Activated CD8-positive, alpha-beta memory T cell treated with anti-CD3 and anti-CD28 coated beads, Interleukin-2, amount 50 U/mL, for 4 hours (primary cell): ENCODE measurements at regions not wholly inside any gene's neighbourhood (a gene's known extent, or its start where the extent isn't known, plus 50 kb on each side); places are given as distances from the start of the nearest gene placed in this dataset.

Experiments
- DNase-seq: peaks from one replicate; pipeline ENCODE4 v3.0.0-alpha.2; 2020

DNA sequence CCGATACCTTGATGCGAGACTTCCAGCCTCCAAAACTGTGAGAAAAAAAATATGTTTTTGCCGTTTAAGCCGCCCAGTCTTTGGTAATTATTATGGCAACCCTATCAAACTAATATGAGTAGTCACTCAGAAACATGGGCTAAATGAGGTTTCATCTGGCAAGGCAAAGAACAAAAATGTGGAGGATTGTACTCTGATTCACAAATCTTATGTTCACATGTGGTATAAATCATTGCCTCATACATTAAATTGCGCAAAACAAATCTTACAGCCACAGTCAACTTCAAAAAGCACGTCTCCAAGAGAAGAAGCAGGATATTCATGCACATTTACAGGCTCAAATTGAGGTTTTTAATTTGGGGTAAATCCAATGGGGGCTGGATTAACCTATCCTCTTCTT, 1435.4 kb upstream of the LRRTM1 start:
- DNase-seq: no peak

DNA sequence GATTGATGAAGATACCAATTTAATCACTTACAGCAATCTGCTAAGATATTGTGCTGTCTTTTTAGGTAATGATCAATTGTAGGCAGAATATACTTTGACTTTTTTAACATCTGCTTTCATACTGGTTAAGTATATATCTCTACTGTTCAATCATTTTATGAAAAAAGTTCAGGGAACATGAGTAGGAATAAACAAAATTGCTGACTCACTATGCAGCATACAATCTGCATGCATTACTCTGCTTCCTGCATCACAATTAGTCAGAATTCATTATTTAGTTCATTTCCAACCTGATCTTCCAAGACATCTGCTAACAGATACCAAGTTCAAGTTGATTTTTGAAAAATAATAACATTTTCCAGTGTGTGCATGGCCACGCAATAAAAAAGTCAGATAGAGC, 1430.4 kb upstream of the LRRTM1 start:
- DNase-seq: no peak

DNA sequence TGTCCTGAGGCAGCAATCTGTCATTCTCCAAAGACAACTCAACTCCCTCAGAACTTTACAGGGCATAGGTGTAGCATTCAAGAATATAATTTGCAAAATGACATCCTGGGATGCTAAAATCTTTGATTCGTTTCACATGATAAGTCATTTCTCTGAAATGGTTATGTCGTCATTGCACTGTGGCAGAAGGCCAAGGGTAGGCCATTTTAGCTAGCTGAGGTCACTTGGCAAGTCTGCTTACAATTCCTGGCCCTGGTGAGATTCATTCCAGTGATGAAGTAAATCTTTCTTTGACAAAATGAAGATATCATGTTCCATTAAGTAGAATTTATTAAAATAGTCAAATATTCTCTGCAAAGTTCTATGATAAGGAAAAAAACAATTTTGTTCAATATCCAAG, 1410.3 kb upstream of the LRRTM1 start:
- no peak for DNase-seq

DNA sequence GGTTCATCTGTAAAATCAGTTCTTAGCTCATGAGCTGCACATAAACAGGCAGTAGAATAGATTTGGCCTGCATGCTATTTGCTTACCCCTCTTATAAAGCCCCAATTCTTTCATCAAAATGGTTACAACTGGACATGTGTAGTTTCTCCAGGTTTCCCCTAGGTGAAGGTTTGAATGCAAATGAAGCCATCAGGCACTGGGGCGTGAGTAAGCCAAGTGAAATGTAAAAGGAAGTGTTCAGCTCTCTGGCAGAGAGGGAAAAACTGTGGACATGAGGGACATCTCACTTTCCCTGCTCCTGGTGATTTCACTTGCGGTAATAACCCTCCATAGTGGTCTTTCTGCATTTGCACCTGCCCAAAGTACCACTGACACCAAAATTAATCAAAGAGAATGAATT, 1402.3 kb upstream of the LRRTM1 start:
- DNase-seq: no peak

DNA sequence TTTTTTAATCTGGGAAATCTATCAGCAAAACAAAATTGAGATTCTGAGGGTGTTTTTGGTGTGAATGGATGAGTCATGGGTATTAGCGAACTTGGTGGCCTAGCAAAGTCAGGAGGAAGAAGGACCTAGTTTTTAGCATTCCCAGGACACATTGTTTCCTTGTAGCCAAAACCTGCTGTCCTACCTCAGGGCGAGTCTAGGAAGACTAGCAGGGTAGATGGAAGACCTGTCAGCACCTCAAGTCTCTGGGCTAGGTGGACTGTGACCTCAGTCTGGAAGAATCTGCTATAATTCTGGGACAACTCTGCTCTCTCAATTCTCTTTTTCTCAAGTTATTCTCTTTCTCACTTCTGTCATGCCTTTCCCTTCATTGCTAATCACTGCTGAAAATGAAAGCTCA, 1399.3 kb upstream of the LRRTM1 start:
- no peak for DNase-seq

DNA sequence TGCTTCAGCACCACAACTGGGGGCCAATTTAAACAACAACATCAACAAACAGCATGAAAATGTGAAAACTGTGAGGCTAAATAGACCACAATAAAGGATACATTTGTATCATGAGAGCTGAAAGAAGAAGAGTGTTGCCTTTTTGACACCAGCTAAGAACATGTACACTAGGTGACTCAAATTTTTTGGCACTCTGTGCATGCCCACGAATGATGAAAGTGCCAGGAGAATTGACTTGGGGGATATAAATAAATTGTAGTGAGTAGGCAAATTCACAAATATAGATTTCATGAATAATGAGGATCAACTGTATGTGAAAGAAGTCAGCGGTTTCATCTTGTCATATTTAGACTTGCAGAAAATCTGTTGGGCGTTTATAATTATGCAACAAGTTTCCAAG, 1388.0 kb upstream of the LRRTM1 start:
- DNase-seq: no peak

DNA sequence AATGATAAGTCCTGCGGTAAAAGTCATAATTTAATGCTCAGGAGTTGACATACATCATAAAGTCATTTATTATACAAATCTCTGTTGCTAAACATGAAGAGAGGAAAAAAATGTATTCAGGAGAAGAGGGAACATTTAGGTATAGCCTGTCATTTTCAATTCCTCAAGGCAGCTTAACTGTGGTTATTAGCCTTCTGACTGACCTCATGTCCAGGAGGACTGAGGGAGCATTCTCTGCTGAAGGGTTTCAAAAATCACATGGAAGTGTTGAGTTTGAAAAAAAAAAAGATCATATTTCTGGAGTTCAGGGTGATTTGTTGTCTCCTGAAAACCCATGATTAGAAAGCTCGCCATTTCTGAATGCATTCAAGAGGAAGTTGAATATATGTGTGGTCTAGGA, 1371.1 kb upstream of the LRRTM1 start:
- no peak for DNase-seq

DNA sequence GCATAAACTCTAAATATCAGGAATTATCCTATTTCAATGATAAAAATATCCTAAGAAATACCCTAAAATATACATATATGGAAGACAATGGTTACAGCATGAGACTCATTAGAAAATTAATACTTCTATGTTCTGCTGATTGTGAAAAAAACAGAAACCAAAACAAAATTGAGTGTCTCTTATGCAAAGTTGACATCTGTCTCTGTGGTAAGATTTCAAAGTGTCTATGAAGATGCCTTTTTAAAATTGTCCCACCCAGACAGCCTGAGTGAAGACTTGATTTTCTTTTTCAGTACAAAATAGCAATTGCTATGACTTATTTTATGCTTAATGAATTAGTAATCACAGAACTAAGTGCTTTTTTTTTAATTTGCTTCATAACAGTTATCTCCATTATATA, 1368.4 kb upstream of the LRRTM1 start:
- no peak for DNase-seq

DNA sequence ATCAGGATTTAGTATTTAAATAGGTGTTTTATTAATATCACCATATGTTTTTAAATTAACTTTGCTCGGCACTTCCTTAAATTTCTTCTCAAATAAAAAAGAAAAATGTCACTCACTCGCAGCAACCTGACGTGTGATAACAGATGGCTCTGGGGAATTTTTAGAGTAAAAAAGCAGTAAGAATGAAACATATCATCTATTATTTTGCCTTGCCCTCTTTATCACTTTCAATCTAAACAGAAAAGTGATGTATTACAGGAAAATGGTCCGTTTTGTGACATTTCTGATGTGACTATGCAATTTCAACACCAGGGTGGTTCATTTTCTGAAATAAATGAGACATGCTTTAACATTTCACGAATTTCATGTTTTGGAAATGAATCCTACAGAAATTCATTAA, 1368.0 kb upstream of the LRRTM1 start:
- DNase-seq: no peak

DNA sequence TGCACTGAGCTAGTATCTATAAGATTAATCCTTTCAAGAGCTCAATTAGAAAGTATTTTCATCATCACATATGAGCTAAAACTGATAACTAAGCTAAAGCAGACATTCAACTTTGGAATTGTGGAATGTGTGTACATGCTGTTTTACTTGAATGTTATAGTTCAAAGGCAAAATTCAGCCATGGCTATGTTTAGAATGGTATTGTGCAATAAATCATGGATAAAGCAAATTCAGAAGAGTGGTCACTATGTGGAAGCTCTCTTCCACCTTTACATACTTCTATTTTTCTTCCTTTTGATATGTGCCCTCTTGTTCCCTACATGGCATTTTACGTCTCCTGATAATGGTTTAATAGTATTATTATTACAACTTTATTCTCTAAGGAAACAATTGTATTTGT, 1366.3 kb upstream of the LRRTM1 start:
- DNase-seq: no peak

DNA sequence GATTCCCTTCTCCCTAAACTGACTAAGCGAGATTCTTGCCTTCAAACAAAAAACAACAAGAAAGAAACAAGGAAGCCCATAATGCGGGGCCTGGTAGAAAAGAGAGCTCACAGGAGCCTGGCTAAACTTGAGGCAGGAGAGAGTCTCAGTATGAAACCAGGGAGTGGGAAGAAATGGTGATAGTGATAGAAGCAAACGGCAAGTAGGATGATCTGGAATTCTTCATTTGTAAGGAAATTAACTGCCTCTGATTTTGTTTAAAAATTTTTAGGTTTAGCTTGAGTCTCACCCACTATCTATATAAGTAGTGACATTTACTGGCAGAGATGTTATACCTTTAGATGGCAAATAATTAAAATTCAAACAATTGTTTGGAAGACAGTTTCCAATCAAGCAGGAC, 1356.5 kb upstream of the LRRTM1 start:
- no peak for DNase-seq

DNA sequence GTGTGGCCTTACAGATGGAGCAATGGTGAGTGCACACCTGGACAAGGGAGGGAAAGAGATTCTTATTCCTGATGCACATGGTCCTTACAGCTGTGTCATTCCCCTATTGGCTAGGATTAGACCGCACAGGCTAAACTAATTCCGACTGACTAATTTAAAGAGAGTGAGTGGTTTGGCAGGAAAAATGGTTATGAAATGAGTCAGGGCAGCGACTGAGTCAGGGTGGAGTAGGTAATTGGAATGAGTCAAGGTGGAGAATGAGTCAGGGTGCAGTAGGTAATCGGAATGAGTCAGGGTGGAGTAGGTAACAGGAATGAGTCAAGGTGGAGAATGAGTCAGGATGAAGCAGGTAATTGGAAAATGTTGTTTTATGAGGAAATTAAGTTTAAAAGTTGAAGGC, 1353.7 kb upstream of the LRRTM1 start:
- DNase-seq: no peak

DNA sequence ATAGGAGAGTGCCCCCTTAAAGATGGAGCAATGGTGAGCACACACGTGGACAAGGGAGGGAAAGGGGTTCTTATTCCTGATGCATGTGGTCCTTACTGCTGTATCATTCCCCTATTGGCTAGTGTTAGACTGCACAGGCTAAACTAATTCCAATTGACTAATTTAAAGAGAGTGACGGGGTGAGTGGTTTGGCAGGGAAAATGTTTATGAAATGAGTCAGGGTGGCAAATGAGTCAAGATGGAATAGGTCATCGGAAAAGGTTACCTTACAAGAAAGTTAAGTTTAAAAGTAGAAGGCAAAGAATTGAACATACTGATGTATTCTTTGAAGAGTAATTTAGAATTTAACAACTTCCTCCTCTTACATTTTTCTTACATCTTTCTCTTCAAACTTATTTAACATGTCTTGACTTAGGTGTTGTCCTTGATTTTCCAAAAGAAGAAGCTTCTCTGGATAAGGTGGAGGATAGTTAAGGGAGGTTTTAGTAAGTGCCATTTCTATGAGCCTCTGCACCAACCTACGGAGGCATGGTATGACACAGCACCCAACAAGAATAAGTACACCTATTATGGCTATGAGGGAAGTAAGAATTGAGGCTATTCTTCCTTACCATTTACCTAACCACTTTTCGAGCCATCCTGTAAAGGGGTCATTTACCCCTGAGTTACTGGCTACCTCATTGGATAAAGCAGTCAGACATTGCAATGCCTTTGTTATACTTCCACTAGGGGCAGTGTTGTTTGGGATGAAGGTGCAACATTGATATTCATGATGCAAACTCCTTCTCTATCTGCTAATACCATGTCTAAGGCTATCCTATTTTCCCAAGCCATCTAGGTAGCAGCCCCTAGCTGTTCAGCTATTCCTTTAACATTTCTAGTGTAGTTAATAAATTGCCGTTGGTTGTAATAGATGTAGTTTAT, 1345.8 kb upstream of the LRRTM1 start:
- no peak for DNase-seq

DNA sequence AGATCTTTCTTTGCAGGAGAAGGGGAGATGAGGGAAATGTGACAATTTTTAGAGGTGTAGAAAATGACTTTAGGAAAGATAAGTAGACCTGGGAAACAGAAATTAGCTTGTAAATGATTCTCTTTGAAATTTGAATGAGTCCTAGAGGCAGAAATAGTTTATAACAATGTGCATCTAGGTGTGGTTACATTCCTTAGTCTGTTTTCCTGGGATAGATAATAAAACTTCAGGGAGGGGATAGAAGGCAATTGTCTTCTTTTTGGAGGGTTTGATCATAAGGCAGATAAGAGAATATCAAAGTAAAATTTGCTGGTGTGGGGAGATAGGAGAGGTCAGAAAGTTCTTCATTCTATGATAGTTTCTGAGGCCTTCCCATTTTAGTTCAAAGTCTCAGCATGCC, 1344.3 kb upstream of the LRRTM1 start:
- no peak for DNase-seq

DNA sequence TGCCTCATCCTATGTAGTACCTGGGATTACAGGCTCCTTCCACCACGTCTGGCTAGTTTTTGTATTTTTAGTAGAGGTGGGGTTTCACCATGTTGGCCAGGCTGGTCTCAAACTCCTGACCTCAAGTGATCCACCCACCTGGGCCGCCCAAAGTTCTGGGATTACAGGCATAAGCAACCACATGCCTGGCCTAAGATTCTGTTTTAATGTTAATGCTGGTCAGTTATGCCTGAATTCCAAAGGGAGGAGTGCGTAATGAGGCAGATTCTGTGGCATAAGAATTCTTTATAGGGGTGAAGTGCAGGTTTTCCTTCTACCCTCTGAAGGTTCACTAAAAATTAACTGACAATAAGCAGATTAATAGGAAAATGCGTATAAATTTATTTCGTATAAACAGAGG, 1343.8 kb upstream of the LRRTM1 start:
- DNase-seq: no peak

DNA sequence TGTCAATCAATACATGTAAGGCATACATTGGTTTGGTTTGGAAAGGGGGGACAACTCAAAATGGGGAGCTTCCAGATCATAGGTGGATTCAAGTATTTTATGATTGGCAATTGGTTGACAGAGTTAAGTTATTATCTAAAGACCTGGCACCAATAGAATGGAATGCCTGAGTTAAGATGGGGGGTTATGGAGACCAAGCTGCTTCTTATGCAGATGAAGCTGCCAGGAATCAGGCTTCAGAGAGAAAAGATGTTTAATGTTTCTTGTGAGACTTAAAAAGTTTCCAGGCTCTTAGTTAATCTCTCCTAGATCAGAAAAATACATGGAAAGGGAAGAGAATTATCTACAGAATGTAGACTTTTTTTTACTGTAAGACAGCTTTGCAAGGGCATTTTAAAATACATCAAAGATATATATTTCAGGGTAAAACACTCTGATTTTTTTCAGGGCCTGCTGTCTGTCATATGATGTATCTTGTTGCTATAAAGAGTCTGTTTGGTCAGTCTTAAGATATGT, 1343.2 kb upstream of the LRRTM1 start:
- DNase-seq: no peak

DNA sequence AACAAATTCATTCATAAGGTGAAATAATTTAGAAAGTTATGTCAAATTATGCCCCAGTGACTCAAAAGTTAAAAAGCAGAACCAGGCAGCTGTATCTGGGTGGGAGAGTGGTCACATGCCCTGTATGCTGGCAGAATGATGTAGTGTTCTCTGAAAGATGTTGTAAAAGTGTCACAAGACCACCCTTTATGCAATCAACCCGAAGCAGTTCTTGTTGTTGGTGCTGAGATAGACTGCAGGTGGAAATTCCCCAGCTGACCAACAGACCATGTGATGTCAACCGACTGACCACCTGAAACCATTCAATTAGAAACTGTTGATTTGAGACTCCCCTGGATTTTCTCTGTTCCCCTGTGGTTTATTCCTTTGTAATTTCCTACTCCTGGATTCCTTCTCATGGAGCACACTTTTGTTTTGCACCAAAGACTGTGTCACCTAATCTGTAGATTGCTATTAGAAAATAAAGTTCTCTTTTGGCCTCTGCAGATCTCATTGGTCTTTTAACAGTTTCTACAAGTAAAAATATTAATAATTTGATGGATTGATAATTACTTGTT, 1341.3 kb upstream of the LRRTM1 start:
- DNase-seq: no peak

DNA sequence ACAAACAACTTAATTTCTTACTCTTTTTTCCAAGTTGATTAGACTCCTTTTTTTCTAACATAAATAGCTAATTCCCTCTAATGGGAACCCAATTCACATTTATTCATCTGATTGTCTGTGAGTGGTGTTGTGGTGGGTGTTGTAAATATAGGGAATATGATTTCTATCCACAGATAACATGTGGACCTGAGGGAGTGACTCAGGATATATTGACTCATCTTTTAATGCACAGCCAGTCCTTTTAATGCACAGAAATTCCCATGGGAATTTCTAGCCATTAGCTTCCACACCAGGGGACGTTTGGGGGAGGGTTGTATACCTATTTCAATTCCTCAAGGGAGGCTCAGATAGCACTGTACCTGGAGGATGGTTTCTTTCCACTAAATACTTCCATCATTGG, 1339.6 kb upstream of the LRRTM1 start:
- DNase-seq: no peak

DNA sequence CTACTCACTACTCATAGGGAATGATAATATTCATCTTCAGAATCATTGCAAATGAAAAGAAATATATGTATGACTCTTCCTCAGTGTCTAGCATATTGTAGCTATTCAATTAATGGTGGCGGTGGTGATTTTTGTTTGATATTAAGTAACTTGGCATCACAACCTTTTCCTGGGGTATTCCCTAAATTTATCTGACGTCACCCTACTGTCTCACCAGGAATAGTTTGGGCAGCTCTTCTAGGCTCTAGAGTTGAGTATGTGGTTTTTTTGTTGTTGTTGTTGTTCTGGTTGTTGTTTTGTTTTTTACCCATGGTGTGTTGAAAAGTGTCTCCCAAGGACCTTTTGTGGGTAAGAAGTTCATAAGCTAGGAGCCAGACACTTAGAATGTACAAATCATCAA, 1320.3 kb upstream of the LRRTM1 start:
- no peak for DNase-seq

DNA sequence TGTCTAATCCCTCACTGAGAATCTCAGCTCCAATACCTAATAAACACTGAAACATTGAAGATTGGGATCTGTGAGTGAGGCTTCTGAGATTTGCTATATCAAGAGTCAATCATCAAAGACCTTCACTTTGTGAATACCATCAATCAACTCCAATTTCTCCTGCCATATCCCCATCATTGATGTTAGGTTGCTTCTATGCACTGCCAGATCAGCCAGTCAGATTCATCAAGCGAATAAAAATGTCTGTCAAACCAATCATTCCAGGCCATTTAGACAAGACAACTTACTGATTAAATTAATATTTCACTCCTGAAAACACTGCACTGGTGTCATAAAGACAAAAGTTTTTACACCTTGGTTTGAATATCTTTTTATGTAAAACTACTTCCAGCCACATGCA, 1295.5 kb upstream of the LRRTM1 start:
- DNase-seq: no peak

DNA sequence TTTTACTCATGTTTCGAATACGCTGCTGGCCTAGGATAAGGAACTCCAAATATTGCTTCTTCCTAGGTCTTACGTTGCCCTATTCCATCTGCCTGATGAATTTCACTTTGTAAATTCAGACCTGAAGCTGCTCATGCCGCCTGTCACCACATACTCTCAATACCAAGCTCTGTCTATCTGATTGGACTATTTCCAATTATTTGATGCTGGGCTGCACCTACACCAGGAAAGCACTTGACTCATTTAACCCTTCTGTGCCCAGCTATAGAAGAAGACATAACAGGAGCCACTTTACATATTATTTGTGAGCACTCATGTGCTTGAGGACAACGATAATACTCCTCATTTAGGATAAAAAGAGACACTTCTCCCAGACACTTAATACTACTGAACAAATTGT, 1293.9 kb upstream of the LRRTM1 start:
- no peak for DNase-seq

DNA sequence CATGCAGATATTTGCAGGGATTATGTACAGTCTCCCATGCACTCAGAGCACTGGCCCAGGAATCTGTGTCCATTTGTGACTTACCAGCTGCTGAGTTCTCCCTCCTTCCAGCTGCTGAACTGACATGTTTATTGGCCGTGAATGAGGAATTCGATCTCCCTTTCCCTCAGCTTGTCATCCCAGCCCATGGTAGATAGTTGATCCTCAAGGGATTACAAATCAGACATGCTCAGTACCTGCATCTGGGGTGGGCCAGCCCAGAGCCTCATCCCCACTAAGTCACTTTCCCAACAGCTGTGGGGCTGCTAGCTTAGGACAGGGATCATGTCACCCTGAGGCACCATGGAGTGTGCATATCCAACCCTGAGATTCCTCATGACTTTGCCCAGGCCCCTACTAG, 1284.9 kb upstream of the LRRTM1 start:
- no peak for DNase-seq

DNA sequence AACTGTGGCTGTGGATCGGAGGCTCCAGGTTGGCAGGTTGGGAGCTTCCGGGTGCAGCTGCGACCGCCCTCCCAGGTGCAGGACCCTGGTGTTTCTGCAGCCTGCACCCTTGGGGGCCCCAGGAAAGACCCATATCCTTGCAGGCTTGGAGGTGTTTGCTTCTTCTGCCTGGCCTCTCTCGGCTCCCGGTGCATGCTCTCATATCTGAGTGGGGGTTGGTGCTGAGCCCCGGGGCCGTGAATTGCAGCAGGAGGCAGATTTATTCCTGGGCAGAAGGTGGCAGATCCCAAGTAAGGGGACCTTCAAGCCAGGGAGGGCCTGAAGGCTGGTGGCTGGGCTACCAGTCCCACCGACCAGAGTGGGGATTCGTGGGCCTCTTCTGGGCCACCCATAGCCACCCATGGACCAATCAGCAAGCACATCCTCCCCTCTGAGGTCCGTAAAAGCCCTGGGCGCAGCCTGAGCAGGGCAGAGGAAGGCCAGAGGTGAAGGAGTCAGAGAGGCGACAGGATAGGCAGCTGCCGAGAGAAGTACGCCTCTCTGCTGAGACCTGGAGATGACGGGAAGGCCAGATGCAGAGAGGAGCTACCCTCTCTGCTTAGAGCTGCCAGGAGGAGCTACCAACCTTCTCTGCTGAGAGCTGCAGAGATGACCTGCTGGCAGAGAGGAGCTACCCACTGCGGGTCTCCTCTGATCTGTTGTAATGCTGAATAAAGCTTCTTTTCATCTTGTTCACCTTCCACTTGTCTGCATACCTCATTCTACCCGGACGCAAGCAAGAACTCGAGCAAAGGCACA, 1279.0 kb upstream of the LRRTM1 start:
- no peak for DNase-seq

DNA sequence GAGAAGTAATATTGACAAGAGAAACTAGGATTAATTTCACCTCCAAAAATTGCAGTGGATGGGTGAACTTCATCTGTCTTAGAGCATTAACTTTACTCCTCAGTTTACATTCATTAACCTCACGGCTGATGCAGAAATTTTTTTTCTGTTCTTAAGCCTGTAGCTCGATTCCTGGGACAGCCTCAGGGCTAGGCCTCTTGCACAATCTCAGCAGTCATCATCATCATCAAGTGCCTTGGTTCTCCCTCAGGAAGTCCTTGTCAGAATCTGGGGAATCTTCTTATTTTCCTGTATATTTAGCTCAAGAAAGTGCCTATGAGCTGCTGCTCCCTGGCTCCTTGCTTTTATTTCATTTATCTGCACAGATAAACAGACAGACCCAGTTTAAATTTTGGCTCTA, 1272.2 kb upstream of the LRRTM1 start:
- no peak for DNase-seq
